ENCODE measurements at regions not wholly inside any gene's neighbourhood (a gene's known extent, or its start where the extent isn't known, plus 50 kb on each side); places are given as distances from the start of the nearest gene placed in this dataset.

DNA sequence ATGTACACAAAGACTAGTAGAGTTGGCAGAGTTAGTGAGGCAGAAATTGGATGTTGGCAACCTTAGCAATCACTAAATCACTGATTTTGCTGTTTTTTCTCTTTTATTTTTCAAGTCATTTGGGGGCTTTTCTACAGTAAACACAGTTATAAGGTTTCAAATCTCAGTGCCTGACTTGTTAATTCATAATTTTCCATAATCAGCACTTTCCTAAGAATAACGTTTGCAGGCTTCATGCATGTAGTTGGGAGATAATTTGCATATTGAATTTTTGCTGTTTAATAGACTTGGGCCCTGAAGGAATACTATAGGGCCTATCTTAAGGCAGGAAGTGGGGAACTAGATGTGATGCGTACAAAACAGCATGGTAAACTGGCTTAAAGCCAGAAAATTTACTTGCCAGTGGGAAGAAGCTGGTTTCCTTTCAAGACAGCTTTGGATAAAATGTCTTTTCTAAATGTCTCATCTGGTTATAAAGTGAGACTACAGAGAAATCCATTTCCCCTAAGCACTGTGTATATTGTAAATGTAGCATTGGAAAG, 127.2 kb upstream of the SMIM21 start:
- ATAC-seq, result no peak
- Histone ChIP-seq H3K9me3 (no peaks in the 10 kb centered on the region), H3K27me3 (ENCODE audit: insufficient read depth in 3 of 3, low read length in 2 of 3) (peaks cover 0 to 6% (median 0%) of the 10 kb centered on the region in 3 donors), H3K27ac (no peak overlapping the region), H3K36me3 (ENCODE audit: insufficient read depth in 1 of 2, low read depth in 1 of 2) (no peaks in the 10 kb centered on the region), H3K4me3 (no peak overlapping the region), H3K4me1 (no peaks in the 10 kb centered on the region)
- intact Hi-C loops (cut with DNase I), result no loop called here
- no peak for TF ChIP-seq CTCF (IDR thresholded peaks at IDR 0.05)
- 37 to 55% (median 39%) methylated on average over 2 of the region's 2 CpGs for WGBS, 3 donors
- no peak for DNase-seq

- 76 to 82% (median 82%) methylated on average over 7 of the region's 7 CpGs for WGBS, 3 donors
- peaks cover 0 to 7% (median 0%) of the 10 kb centered on the region in 3 donors for H3K27me3 ChIP-seq (ENCODE audit: insufficient read depth in 3 of 3, low read length in 2 of 3)
- no peaks in the 10 kb centered on the region for H3K9me3 ChIP-seq
- no peak overlapping the region for H3K4me3 ChIP-seq
- H3K27ac ChIP-seq, result no peak overlapping the region
- ATAC-seq (no peak), DNase-seq (no peak)
- H3K4me1 ChIP-seq, result no peaks in the 10 kb centered on the region
- intact Hi-C loops (cut with DNase I), result no loop called here
- no peaks in the 10 kb centered on the region for H3K36me3 ChIP-seq (ENCODE audit: insufficient read depth in 1 of 2, low read depth in 1 of 2)
- no peak for TF ChIP-seq CTCF (IDR thresholded peaks at IDR 0.05)
These were observed 126.7 kb upstream of the SMIM21 start for GRCh38 chr18:75554176-75554575.

DNA sequence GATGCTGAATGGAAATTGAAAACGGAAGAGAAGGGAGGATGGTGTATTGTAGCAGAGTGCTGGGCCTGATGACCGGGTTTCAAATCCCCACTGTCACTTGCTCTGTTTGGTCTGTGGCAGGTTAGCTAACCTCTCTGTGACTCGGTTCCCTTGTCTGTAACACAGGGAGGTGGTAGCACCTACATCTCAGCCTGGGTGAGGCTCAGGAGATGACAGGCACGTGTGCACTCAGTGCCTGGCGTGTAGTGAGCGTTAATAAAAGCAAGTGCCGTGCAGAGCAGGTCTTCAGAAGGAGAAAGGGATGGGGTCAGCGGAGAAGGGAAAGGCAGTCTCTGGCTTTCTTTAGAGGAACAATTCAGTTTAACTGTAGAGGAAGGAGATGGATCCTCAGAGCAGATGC, 125.5 kb upstream of the SMIM21 start:
- no peaks in the 10 kb centered on the region for H3K36me3 ChIP-seq (ENCODE audit: insufficient read depth in 1 of 2, low read depth in 1 of 2)
- TF ChIP-seq CTCF (IDR thresholded peaks at IDR 0.05), result no peak
- H3K27me3 ChIP-seq (ENCODE audit: insufficient read depth in 3 of 3, low read length in 2 of 3), result peaks cover 0 to 7% (median 3%) of the 10 kb centered on the region in 3 donors
- H3K4me3 ChIP-seq, result no peak overlapping the region
- no peak overlapping the region for H3K27ac ChIP-seq
- H3K9me3 ChIP-seq, result no peaks in the 10 kb centered on the region
- no peaks in the 10 kb centered on the region for H3K4me1 ChIP-seq
- 92 to 97% (median 92%) methylated on average over 8 of the region's 8 CpGs for WGBS, 3 donors
- no peak for DNase-seq
- no peak for ATAC-seq
- intact Hi-C loops (cut with DNase I), result no loop called here

- intact Hi-C loops (cut with DNase I), result no loop called here
- no peak for DNase-seq
These were observed 123.6 kb upstream of the SMIM21 start for GRCh38 chr18:75551071-75551470.

More at GRCh38 chr18:75551071-75551470, 123.6 kb upstream of the SMIM21 start:
- H3K27me3 ChIP-seq (ENCODE audit: insufficient read depth in 3 of 3, low read length in 2 of 3), result peaks cover 0 to 10% (median 3%) of the 10 kb centered on the region in 3 donors
- H3K4me1 ChIP-seq, result no peaks in the 10 kb centered on the region
- no peaks in the 10 kb centered on the region for H3K9me3 ChIP-seq
- H3K27ac ChIP-seq, result no peak overlapping the region
- H3K36me3 ChIP-seq (ENCODE audit: insufficient read depth in 1 of 2, low read depth in 1 of 2), result no peaks in the 10 kb centered on the region
- no peak overlapping the region for H3K4me3 ChIP-seq
- ATAC-seq, result no peak
- TF ChIP-seq CTCF (IDR thresholded peaks at IDR 0.05), result no peak
- 42 to 44% (median 44%) methylated on average over 4 of the region's 4 CpGs for WGBS, 3 donors

Measured in psoas muscle (tissue), 7 donors.